Endometrial microvascular endothelial cells (primary cell): ENCODE measurements at regions not wholly inside any gene's neighbourhood (a gene's known extent, or its start where the extent isn't known, plus 50 kb on each side); places are given as distances from the start of the nearest gene placed in this dataset.
"Not testable (repeated sequence)": the region's sequence is repeated elsewhere in the genome, so short reads cannot be mapped to it uniquely, and the experiment has no call there.

Source experiments
- in situ Hi-C: cut with HindIII; loops from 2 replicates; pipeline ENCODE4 v1.10.0; 2017; ENCODE audit warnings: low sequenced_read_pairs, low pct_unique_long_range_greater_than_20kb; ENCODE audit errors: inconsistent ontology term

DNA sequence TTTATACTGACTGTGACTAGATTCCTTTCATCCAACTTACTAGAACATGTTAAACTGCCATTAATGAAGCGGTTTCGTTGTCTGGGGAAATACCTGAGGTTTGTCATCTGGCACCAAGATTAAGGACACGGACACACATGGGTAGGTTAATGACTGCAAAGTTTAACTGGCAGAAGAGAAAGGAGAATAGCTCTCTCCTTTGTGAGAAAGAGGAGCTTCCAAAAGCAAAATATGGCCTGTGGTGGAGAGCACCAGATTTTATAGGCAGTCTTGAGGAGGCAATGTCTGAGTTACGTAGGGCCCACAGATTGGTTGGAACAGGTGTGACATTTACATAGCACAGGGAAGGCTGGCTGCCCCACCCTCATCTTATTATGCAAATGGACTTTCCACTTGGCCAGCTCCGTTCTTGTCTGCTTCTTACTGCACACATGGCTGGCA is 1193.0 kb upstream of the CELF2 start:
- in situ Hi-C loops = no loop called here

DNA sequence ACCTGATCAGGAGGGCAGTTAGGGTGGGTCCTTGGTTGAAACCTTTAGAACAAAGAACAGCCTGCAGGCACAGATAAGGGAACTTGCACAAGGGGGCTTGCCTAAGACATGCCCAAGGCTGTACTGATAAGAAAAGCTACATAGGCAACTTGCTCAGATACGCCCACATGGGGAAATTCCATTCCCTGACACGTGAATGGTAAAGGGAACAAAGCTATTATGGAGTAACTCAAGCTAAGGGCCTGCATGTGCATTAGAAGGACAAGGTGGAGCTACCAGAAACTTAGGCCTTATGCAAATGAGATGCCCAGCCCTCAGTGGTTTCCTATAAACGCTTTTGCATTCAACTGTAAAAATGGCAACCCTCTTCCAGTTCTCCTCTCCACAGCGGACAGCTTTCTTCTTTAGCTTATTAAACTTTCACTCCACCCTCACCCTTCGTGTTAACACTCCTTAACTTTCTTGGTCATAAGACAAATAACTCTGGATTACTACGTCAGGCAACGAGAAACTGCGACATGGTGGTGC is 1192.1 kb upstream of the CELF2 start:
- in situ Hi-C loops = no loop called here

DNA sequence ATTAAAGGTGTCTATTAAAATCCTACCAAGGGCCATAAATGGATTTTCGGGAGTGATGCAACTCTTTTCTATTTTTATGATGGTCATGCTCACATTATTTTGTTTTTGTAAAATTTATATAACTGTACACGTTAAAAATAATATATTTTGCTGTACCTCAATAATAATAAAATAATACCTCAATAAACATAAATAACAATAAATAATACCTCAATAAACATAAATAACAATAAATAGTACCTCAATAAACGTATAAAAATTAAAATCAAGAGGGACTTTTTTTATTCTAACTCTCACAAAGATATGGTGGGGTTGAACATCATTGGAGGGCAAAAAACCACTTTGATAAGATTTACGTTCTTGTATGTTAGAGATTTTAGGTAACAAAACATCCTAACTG is 1189.6 kb upstream of the CELF2 start:
- in situ Hi-C loops = no loop called here

DNA sequence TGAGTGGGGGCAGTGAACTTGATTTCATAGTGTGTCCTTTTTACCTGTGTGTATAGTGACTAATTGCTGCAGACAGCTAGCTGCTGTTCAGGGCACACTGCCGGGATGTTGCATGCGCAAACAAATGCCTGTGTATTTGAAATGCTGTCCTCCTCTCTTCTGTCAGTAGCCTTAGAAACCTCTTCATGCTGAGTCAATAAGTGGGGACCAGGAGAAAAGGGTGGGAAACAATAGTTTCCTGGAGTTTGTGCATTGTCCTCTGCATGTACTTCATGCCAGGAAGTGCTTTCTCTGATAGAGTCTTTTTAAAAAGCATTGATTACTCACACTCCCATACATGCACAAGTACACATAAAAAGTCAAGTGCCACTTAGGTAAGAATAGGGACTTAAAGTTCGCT is 1183.7 kb upstream of the CELF2 start:
- in situ Hi-C loops = no loop called here

DNA sequence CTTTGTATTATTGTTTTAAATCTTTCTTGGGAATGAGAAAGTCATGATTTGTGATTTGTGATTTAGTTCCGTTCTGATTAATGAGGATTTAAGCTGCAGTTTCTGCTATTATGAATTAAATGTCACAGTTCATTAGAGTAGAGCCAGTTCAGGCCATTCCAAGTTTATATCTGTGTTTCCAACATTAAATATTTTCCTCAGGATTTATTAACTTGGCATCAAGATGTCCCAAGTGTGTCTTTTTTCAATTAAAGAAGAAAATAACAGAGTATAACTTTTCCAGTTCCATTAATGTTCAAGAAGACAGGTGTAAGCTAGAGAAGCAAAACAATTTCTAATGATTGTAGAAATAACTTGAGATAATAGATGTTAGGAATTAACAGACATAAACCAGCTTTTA is 1183.2 kb upstream of the CELF2 start:
- in situ Hi-C loops = no loop called here

DNA sequence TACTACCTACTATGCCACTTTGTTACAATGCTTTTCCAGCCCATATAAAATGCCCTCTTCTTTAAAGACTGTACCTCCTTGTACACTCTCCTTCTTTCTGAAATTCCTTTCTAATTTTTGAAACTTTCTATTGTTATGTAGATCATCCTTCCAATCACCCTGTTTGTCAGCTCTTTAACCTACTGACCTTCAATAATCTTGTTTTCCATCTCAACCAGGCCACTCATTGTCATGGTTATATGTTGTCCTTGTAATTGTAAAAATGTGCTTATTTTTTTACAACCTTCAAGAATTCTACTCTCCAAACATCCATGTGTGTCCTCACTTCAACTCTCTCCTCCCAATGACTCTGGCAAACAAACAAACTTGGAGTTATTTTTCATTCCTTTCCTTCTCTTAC is 1172.6 kb upstream of the CELF2 start:
- in situ Hi-C loops = no loop called here

DNA sequence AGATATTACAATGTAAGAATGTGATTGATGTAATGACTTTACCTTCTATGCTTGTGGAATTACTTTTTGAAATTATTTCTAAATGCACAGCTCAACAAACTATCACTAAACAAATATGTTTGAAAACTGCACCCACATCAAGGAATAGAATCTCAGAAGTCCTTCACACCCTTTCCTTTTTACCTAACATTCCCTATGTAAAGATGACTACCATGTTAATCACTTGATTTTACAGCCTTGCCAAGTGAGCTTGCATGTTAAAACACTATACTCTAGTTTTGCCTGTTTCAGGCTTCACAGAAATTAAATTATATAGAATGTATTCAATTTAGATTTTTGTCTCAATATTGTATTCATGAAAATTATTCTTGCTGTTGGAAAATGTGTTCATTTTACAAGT is 1169.4 kb upstream of the CELF2 start:
- in situ Hi-C loops = no loop called here

DNA sequence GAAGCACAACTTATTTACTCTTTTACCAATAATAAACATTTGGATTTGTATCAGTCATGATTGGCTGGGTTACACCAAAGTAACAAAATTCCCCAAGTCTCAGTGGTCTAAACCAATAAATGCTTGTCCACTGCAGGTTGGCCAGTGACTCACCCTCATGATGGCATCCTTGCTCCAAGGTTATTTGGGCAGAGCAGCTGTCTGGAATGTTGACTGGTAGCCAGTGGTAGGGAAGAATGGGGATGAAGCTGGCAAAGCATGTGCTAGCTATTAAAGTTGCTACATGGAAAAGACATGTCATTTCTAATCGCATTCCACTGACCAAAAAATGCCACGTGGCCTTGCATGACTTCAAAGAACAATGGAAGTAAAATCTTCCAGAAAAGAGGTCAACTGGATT is 1168.7 kb upstream of the CELF2 start:
- in situ Hi-C loops = no loop called here

DNA sequence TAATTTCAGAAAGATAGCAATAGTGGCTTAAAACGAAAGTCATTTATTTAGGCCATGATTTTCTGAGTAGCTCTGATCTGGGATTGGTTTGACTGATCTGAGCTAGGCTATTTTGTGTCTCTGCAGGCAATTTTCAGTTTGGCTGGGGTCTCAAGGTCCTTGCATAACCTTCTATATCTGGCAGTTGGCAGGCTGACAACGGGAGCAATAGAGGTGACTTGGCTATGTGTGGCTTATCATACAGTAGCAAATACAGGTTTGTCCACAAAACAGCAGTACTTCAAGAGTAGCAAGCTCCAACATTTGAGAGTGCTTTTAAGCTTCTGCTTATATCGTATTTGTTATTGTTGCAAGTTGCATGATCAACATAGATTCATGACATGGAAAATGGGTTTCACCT is 1167.3 kb upstream of the CELF2 start:
- in situ Hi-C loops = no loop called here

DNA sequence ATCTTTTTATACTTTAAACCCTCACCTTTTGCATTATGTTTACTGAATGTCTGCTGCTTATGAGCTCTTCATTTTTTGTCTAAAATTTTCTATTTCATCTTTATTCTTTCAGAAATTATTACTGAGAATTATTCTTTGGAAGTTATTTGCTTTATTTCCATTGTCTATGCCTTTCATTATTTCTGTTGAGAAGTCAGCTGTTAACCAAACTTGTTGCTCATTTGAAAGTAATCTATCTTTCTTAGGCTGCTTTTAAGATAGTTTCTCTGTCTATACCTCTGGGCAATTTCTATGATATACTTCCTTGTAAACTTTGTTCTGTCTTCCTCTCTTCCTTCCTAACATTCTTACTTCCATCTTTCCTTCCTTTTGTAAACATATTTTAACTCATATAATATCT is 1165.9 kb upstream of the CELF2 start:
- in situ Hi-C loops = no loop called here

DNA sequence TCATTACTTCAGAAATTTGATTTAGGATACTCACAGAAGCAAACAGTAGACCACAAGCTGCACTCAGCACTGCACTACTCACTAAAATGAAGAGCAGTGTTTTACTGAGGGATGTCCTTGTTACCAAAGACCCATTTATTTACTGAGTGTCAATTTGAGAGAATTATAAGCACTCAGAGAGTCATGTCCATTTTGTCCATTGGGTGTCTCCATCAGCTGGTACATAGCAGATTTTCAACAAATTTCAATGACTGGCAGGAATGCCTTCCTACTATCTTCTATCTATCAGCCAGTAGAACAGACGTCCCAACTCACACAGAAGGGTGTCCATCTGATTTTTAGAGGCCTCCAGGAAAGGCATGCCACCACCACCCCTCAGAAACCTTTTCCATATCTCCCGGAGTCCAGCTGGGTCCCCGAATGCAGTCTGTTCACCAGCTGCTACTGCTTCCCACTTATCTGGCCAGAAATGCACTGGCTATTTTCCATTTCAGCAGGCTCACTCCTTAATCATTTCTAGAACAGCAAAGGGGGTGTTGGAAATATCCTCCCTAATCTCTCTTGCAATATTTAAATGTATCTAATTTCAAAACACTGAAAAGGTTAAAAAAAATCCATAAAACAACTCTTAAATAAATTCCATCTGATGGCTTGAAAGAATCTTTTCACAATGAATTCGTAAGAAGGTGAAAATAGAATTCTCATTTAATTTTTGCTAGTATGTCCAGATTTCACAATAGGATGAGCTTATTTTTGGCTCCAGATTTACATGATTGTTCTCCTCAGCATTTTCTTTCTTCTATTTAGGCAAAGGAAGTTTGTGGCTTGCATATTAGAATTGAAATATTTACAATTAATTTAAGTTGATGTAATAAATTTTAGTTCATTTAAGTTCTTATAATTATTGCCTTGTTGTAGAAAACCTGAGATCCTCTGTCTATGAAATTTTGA is 1164.0 kb upstream of the CELF2 start:
- in situ Hi-C loops = no loop called here

DNA sequence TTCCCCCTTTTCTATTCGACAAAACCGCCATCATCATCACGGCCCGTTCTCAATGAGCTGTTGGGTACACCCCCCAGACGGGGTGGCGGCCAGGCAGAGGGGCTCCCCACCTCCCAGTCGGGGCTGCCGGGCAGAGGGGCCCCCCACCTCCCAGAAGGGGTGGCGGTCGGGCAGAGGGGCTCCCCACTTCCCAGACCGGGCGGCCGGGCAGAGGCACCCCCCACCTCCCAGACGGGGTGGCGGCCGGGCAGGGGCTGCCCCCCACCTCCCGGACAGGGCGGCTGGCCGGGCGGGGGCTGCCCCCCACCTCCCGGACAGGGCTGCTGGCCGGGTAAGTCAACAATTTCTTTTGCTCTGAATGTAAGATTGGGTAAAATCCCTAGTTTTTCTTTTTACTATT is 1162.2 kb upstream of the CELF2 start:
- in situ Hi-C loops = not testable (repeated sequence)

DNA sequence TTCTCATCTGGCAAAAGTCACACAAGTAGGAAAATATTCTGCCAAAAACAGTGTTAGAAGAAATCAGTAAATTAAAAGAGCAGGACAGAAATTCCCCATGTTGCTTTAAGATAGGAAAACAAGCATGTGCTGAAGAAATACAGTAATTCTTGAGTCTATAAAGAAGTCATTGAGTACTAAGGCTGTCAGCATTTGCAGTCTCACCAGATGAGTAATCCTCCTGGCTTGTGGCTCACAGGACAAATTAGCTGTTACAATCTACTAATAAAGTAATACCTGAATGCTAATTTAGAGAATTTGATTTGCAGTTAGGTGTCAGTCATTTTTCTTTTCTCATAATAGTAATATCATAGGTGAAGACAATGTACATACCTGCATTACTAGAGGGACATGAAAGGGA is 1158.9 kb upstream of the CELF2 start:
- in situ Hi-C loops = no loop called here

DNA sequence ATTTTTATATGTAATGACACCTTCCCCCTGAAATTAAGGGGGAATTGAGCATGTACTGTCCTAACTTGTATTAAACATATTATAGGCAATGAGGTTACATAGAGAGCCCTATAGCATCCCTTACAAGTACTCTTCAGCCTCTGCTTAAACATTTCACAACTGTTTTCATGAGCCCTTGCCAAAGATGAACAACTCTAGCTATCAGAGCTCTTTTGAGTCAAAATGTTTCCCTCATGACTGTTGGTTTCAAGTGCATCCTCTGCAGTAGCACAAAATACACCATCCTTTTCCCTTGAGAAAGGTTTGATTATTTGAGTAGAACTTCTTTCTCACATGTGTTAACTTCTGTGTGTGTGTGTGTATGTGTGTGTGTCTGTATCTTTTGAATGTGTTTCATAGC is 1157.6 kb upstream of the CELF2 start:
- in situ Hi-C loops = no loop called here

DNA sequence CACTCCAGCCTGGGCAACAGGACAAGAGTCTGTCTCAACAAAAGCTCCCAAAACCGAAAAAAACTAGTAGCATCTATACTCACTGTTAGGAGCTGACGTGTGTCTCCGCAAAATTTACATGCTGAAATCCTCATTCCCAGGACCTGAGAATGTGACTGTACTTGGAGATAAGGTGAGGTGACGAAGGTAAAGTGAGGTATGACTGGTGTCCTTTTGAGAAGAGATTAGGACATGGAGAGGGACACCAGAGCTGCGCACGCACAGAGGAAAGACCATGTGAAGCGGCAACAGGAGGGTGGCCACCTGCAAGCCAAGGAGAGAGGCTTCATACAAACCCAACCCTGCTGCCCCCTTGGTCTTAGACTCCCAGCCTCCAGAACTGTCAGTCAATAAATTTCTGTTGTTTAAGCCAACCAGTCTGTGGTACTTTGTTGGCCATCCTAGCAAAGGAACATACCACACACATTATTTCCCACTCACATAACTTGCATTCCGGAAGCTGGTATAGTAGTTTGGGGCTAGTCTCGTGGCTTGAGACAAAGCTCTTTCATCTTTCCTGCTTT is 1154.0 kb upstream of the CELF2 start:
- in situ Hi-C loops = no loop called here

DNA sequence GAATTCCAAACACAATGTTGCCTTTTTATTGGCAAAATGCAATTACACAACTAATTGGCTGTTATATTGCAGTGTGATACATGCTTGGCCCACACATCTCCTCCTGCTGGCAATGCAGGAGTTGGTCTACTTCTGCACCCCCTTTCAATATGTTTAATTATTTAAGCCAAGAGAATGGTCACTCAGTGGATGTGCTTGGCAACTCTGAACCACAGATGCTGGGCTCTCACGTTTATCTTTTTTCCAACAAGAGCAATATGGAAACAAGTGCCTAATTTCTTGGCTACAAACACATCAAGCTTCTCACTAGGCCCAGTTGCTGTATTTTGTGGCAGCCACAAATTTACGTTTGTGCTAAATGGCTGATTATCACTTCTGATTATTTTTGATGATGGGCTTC is 1149.2 kb upstream of the CELF2 start:
- in situ Hi-C loops = no loop called here

DNA sequence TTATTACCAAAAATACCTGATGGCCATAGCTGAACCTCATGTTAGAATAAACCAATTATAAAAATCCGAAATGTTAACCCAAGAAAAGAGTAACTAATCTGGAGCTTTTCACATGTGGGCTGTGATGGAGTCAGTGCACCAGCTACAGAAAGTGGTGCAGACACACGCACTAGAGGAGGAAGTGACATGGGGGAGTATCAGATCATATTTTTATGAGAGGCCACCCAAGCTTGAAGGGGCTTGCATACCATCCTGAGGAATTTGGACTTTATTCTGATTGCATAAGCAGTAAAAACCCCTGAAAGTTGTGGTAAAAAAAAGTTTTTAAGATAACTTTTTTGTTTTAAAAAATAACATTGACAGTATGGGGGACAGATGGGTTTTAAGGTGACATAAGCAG is 1148.5 kb upstream of the CELF2 start:
- in situ Hi-C loops = no loop called here

DNA sequence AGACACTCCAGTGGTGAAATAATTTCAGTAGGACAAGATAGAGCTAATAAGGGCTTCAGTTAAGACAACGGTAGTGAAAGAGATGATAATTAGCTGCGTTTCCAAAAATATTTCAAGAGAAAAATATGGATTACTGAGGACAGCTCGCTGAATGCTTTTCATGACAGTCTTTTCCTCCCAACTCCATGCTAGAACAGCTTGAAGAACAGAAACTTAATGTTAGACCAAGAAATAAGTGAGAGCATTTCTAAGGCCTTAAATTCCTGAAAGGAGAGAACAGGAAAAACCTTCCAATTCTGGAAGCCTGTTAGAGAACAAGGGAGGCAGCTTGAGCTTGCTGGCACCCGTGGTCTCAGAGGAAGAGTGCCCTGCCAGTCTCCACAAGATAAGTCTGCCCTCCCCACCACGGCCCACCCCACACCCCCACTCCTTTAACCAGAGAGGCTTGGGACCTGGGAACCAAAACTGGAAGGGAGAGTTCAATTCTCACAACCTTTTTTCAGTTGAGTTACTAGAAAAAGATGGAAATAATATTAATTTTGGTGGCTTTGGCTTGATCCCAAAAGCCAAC is 1148.0 kb upstream of the CELF2 start:
- in situ Hi-C loops = no loop called here

DNA sequence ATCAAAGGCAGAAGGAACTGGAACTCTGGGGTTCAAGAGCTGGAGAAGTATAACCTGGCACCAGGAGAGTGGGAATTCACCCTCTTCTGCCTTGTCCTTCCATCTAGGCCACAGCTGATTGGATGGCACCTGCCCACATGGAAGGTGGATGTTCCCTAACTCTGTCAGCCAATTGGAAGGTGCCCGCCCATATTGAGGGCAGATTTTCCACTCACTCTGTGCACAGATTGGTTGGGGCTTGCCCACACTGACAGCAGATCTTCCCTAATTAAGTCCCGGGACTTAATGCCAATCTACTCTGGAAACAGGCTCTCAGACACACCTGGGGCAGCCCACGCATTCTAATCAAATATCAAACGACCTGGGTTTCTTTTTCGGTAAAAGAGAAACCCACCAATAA is 1142.3 kb upstream of the CELF2 start:
- in situ Hi-C loops = no loop called here

DNA sequence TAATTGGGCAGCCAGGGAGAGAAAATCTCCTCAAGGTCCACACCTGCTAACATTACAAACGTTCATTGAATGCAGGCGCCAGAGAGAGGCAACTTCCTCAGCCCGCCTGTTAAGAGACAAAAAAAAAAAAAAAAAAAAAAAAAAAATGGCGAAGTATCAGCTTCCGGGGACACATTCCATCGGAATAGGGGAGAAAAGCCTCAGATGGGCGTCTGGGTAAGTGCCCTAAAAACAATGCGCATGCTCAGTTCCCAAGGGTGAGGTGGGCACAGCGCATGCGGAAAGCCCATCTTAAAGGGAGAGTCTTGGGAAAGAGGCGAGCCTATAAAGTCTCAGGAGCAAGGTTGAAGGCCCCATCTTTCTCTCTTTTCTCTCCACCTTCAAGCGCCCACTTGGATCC is 1139.7 kb upstream of the CELF2 start:
- in situ Hi-C loops = no loop called here
